Breast epithelium (tissue), 4 donors: ENCODE measurements at regions not wholly inside any gene's neighbourhood (a gene's known extent, or its start where the extent isn't known, plus 50 kb on each side); places are given as distances from the start of the nearest gene placed in this dataset.

Experiments used
- DNase-seq, 2 donors: peaks; one replicate each; pipeline ENCODE4 v3.0.0-alpha.2; 2019; ENCODE audit warnings: low spot score in 2 of 2
- H3K27ac ChIP-seq, 2 donors: fragments of 200-600 bp; sonication (generic) in 1 of 2; one replicate each; pipeline ENCODE4 v1.5.1; 2016 to 2019; ENCODE audit warnings: mild to moderate bottlenecking in 1 of 2
- H3K27me3 ChIP-seq, 2 donors: fragments of 200-600 bp; sonication (generic) in 1 of 2; one replicate each; pipeline versions ENCODE4 v1.5.1 to v1.6.0; 2017 to 2019; ENCODE audit warnings: control low read depth in 1 of 2, mild to moderate bottlenecking in 1 of 2
- H3K36me3 ChIP-seq: fragments of 200-600 bp; one replicate; pipeline ENCODE4 v1.5.1; 2019
- H3K4me1 ChIP-seq, 2 donors: fragments of 200-600 bp; sonication (generic); one replicate each; pipeline ENCODE4 v1.5.1; 2016 to 2019; ENCODE audit warnings: control low read depth in 1 of 2
- H3K4me3 ChIP-seq, 3 donors: fragments of 200-600 bp; sonication (generic); 1 replicate in 2 of 3; 2 replicates in 1 of 3; pipeline ENCODE4 v1.5.1; 2016 to 2019; ENCODE audit warnings: mild to moderate bottlenecking in 3 of 3, moderate library complexity in 2 of 3
- H3K9me3 ChIP-seq, 2 donors: fragments of 200-600 bp; sonication (generic) in 1 of 2; one replicate each; pipeline ENCODE4 v1.5.1; 2016 to 2019; ENCODE audit warnings: control low read depth in 1 of 2
- CTCF ChIP-seq, 3 donors: fragments of 450-650 bp; IDR thresholded peaks; one replicate each; pipeline ENCODE4 v1.5.1; 2016 to 2017; ENCODE audit warnings: antibody characterized with exemption in 3 of 3, mild to moderate bottlenecking in 3 of 3, moderate library complexity in 3 of 3
- POLR2A ChIP-seq: fragments of 450-650 bp; IDR thresholded peaks from one replicate; pipeline ENCODE4 v1.6.1; 2016; ENCODE audit warnings: antibody characterized with exemption, mild to moderate bottlenecking, moderate library complexity
- POLR2AphosphoS5 ChIP-seq, 3 donors: sonication (generic); formaldehyde crosslinking; IDR thresholded peaks; one replicate each; pipeline ENCODE4 v1.6.1; 2017; ENCODE audit warnings: antibody characterized with exemption in 3 of 3
- intact Hi-C: fragments of 100-400 bp; cut with DNase I; formaldehyde crosslinking; loops from one replicate; pipeline ENCODE4 v1.15.1; 2023; ENCODE audit warnings: low total_unique reads

GRCh38 chr18:34025191-34025801 is 199.4 kb downstream of the NOL4 start:
- Histone ChIP-seq H3K27me3 (no peaks in the 10 kb centered on the region), H3K27ac (no peak overlapping the region), H3K4me3 (no peak overlapping the region), H3K36me3 (no peaks in the 10 kb centered on the region), H3K4me1 (no peaks in the 10 kb centered on the region), H3K9me3 (no peaks in the 10 kb centered on the region)
- DNase-seq: no peak
- intact Hi-C loops: loop anchor here (5.0 kb wide), 1 partner anchor 693 kb away; no protein-coding TSS in a partner anchor
- TF ChIP-seq POLR2AphosphoS5 (IDR thresholded peaks at IDR 0.05): no peak
- no peak for TF ChIP-seq CTCF (IDR thresholded peaks at IDR 0.05)
- TF ChIP-seq POLR2A: no peak

- intact Hi-C loops: no loop called here
These were observed 201.2 kb downstream of the NOL4 start for GRCh38 chr18:34023471-34023870.

GRCh38 chr18:34018336-34018735 is 206.4 kb downstream of the NOL4 start:
- H3K27me3 ChIP-seq: peaks cover 0 to 3% of the 10 kb centered on the region in 2 donors
- intact Hi-C loops: no loop called here
- no peak for TF ChIP-seq POLR2AphosphoS5 (IDR thresholded peaks at IDR 0.05)
- no peak for TF ChIP-seq POLR2A
- TF ChIP-seq CTCF (IDR thresholded peaks at IDR 0.05): no peak
- H3K4me1 ChIP-seq: no peaks in the 10 kb centered on the region
- no peak for DNase-seq
- no peaks in the 10 kb centered on the region for H3K9me3 ChIP-seq
- H3K27ac ChIP-seq: no peak overlapping the region
- no peaks in the 10 kb centered on the region for H3K36me3 ChIP-seq
- no peak overlapping the region for H3K4me3 ChIP-seq

More at GRCh38 chr18:34023471-34023870, 201.2 kb downstream of the NOL4 start:
- H3K27ac ChIP-seq: no peak overlapping the region
- H3K36me3 ChIP-seq: no peaks in the 10 kb centered on the region
- no peak overlapping the region for H3K4me3 ChIP-seq
- no peaks in the 10 kb centered on the region for H3K27me3 ChIP-seq
- TF ChIP-seq POLR2AphosphoS5 (IDR thresholded peaks at IDR 0.05): no peak
- TF ChIP-seq CTCF (IDR thresholded peaks at IDR 0.05): no peak
- TF ChIP-seq POLR2A: no peak
- no peaks in the 10 kb centered on the region for H3K4me1 ChIP-seq
- DNase-seq: no peak
- H3K9me3 ChIP-seq: no peaks in the 10 kb centered on the region

- H3K27ac ChIP-seq: no peak overlapping the region
- H3K9me3 ChIP-seq: no peaks in the 10 kb centered on the region
- no peak for DNase-seq
- no peak overlapping the region for H3K4me3 ChIP-seq
- intact Hi-C loops: no loop called here
- H3K4me1 ChIP-seq: no peaks in the 10 kb centered on the region
- TF ChIP-seq POLR2AphosphoS5 (IDR thresholded peaks at IDR 0.05): no peak
- no peak for TF ChIP-seq CTCF (IDR thresholded peaks at IDR 0.05)
- no peak for TF ChIP-seq POLR2A
- no peaks in the 10 kb centered on the region for H3K36me3 ChIP-seq
- H3K27me3 ChIP-seq: no peaks in the 10 kb centered on the region
These were observed 221.0 kb downstream of the NOL4 start for GRCh38 chr18:34003687-34004086.

- Histone ChIP-seq H3K27me3 (no peaks in the 10 kb centered on the region), H3K27ac (no peak overlapping the region), H3K4me3 (no peak overlapping the region), H3K9me3 (no peaks in the 10 kb centered on the region), H3K36me3 (no peaks in the 10 kb centered on the region), H3K4me1 (no peaks in the 10 kb centered on the region)
- DNase-seq: no peak
- TF ChIP-seq POLR2A: no peak
- no peak for TF ChIP-seq POLR2AphosphoS5 (IDR thresholded peaks at IDR 0.05)
- no peak for TF ChIP-seq CTCF (IDR thresholded peaks at IDR 0.05)
- intact Hi-C loops: no loop called here
These were observed 222.6 kb downstream of the NOL4 start for GRCh38 chr18:34002130-34002529.
